ENCODE measurements at regions not wholly inside any gene's neighbourhood (a gene's known extent, or its start where the extent isn't known, plus 50 kb on each side); places are given as distances from the start of the nearest gene placed in this dataset.

GRCh38 chr20:39897058-39897457, 792.0 kb downstream of the MAFB start:
- TF ChIP-seq ZNF263 (CRISPR knock-in tag; IDR thresholded peaks at IDR 0.05; ENCODE audit: low read depth) (no peak), IRF2 (CRISPR knock-in tag; IDR thresholded peaks at IDR 0.05; ENCODE audit: borderline replicate concordance, low read depth) (no peak)

All from WTC11 (cell line).